ENCODE measurements at regions not wholly inside any gene's neighbourhood (a gene's known extent, or its start where the extent isn't known, plus 50 kb on each side); places are given as distances from the start of the nearest gene placed in this dataset.
"Not testable (repeated sequence)": the region's sequence is repeated elsewhere in the genome, so short reads cannot be mapped to it uniquely, and the experiment has no call there.

DNA sequence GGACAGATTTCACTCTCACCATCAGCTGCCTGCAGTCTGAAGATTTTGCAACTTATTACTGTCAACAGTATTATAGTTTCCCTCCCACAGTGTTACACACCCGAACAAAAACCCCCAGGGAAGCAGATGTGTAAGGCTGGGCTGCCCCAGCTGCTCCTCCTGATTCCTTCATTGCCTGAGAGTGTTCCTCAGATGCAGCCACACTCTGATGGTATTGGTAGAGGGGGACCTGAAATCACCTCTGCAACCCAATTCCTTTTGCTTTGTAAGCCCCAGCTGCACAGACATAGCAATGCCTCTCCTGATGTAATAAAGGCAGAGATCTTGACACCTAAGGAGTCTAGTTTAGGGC lies 1529.8 kb downstream of the RPIA start:
- no peak overlapping the region for H3K9ac ChIP-seq (ENCODE audit: insufficient read length, low read depth)
- no peak overlapping the region for H3K4me3 ChIP-seq (ENCODE audit: insufficient read length, low read depth)
- TF ChIP-seq ZNF274 (IDR thresholded peaks at IDR 0.05; ENCODE audit: low read depth, low read length) (no peak), SUZ12 (IDR thresholded peaks at IDR 0.05; ENCODE audit: extremely low read depth, insufficient read depth, insufficient read length) (no peak), YY1 (IDR thresholded peaks at IDR 0.05; ENCODE audit: insufficient read depth, insufficient read length) (no peak)
- no peak for DNase-seq (ENCODE audit: low read depth, low spot score)
- no peaks in the 10 kb centered on the region for H3K27me3 ChIP-seq (ENCODE audit: insufficient read depth, insufficient read length)
- no peaks in the 10 kb centered on the region for H3K36me3 ChIP-seq (ENCODE audit: insufficient read depth, insufficient read length, low read length)
- no peaks in the 10 kb centered on the region for H3K4me1 ChIP-seq (ENCODE audit: insufficient read depth, insufficient read length)
- no peaks in the 10 kb centered on the region for H3K9me3 ChIP-seq (ENCODE audit: insufficient read depth, low read length)

DNA sequence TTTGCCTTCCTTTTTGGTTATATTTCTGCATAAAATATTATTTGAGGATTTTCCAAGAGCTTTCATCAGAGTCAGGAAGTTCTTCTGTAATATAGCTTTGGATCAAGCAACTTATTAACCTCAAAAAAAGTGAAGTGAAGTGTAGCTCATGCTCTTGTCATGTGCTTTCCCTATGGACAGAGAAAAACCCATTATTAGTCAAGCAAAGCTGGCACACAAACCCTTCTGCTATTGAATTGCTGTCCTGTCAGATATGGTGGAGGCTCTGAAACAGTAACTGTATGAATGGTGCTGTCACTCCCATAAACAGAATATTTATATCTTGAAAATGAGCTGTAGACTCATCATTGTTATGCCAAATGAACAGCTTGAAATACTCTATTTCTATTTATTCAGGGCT lies 1533.3 kb downstream of the RPIA start:
- not testable (repeated sequence) for H3K9me3 ChIP-seq (ENCODE audit: insufficient read depth, low read length); H3K27me3 ChIP-seq (ENCODE audit: insufficient read depth, insufficient read length); H3K4me1 ChIP-seq (ENCODE audit: insufficient read depth, insufficient read length); H3K36me3 ChIP-seq (ENCODE audit: insufficient read depth, insufficient read length, low read length); DNase-seq (ENCODE audit: low read depth, low spot score); H3K4me3 ChIP-seq (ENCODE audit: insufficient read length, low read depth); H3K9ac ChIP-seq (ENCODE audit: insufficient read length, low read depth)

DNA sequence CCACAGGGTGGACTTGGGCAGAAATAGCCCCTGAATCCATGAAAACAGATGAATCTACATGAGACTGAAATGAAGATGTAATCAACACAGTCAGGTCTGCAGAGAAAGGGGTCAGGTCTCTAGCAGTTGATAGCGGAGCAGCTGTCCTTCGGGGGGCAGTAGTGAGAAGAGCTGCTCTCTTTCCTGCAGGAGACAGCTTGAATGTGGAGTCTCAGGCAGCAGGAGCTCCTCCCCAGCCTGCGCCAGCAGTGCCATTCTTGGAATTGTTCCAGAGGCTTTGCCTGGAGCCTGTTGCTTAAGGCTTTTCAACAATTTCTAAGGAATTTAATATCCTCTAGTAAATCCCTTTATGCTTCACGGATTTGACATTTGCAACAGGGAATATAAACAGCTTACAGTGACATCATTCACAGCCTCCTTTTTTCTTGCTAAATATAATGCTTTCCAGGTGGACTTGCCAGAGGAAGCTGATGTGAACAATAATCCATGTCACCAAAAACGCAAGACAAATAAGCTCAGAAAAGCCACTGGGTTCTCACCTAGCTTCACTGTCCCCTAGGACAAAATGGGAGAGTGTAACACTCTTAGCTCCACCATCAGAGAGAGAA lies 1535.1 kb downstream of the RPIA start:
- DNase-seq (ENCODE audit: low read depth, low spot score); H3K27me3 ChIP-seq (ENCODE audit: insufficient read depth, insufficient read length); H3K4me1 ChIP-seq (ENCODE audit: insufficient read depth, insufficient read length); H3K9ac ChIP-seq (ENCODE audit: insufficient read length, low read depth); H3K9me3 ChIP-seq (ENCODE audit: insufficient read depth, low read length); H3K4me3 ChIP-seq (ENCODE audit: insufficient read length, low read depth); H3K36me3 ChIP-seq (ENCODE audit: insufficient read depth, insufficient read length, low read length): not testable (repeated sequence)

DNA sequence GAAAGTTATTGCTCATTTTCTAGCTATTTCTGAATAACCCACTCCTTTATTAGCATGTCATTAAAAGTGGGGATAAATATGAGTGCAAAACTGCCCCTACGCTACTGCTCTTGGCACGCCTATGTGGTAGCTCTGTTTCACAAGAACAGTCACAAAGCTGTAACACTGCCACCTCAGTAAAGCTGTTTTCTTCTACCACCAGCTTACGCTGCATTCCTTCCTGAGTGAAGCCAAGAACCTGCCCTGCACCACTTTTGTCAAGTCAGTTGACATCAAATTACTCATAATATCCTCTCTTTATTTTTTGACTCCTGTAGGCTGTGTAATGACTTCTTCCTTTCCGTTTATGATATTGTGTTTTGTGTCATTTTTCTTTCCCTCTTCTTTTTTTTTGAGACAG lies 1539.7 kb downstream of the RPIA start:
- not testable (repeated sequence) for H3K4me1 ChIP-seq (ENCODE audit: insufficient read depth, insufficient read length); H3K27me3 ChIP-seq (ENCODE audit: insufficient read depth, insufficient read length); H3K36me3 ChIP-seq (ENCODE audit: insufficient read depth, insufficient read length, low read length); H3K4me3 ChIP-seq (ENCODE audit: insufficient read length, low read depth); H3K9me3 ChIP-seq (ENCODE audit: insufficient read depth, low read length); H3K9ac ChIP-seq (ENCODE audit: insufficient read length, low read depth); DNase-seq (ENCODE audit: low read depth, low spot score)

DNA sequence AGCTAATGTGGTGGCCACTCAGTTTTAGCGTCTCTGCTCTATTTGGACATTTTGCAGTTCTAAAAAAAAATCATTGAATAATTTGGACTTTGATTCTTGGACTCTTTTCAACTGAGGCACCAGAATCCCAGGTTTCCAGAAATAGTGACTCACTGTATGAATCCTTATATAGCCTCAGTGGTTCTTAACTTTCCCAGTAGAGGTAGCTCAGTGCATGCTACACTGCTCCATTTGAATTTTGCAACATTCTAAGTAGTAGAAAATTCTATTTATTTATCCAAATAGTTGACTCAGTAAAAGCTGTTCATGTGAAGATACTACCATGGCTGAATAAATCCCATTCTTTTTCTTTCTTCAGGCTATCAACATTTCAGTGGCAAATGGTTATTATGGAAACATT lies 1544.0 kb downstream of the RPIA start:
- not testable (repeated sequence) for DNase-seq (ENCODE audit: low read depth, low spot score); H3K4me3 ChIP-seq (ENCODE audit: insufficient read length, low read depth); H3K4me1 ChIP-seq (ENCODE audit: insufficient read depth, insufficient read length); H3K9ac ChIP-seq (ENCODE audit: insufficient read length, low read depth); H3K9me3 ChIP-seq (ENCODE audit: insufficient read depth, low read length); H3K36me3 ChIP-seq (ENCODE audit: insufficient read depth, insufficient read length, low read length); H3K27me3 ChIP-seq (ENCODE audit: insufficient read depth, insufficient read length)

DNA sequence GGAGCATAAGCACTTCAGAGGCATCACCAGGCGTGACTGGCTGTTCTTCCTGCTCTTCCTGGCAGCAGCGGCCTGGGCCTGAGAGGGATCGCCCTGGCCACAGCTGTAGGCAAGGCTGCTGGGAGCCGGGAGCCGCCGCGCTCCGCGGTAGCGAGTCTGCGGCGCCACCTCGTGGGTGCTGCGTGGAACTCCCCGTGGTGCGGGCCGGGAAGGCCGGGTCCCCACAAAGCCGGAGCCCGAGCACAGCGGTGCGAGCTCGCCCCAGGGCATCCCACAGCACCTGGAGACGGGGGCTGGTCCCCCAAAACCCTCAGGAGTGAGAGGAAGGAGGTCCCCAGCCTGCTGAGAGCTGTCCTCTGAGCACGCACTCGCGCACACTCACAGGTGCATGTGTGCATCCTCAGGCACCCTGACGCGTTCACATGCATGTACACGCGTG lies 1546.5 kb downstream of the RPIA start:
- not testable (repeated sequence) for H3K9ac ChIP-seq (ENCODE audit: insufficient read length, low read depth); H3K36me3 ChIP-seq (ENCODE audit: insufficient read depth, insufficient read length, low read length); H3K27me3 ChIP-seq (ENCODE audit: insufficient read depth, insufficient read length); H3K4me1 ChIP-seq (ENCODE audit: insufficient read depth, insufficient read length); H3K9me3 ChIP-seq (ENCODE audit: insufficient read depth, low read length); DNase-seq (ENCODE audit: low read depth, low spot score); H3K4me3 ChIP-seq (ENCODE audit: insufficient read length, low read depth)

DNA sequence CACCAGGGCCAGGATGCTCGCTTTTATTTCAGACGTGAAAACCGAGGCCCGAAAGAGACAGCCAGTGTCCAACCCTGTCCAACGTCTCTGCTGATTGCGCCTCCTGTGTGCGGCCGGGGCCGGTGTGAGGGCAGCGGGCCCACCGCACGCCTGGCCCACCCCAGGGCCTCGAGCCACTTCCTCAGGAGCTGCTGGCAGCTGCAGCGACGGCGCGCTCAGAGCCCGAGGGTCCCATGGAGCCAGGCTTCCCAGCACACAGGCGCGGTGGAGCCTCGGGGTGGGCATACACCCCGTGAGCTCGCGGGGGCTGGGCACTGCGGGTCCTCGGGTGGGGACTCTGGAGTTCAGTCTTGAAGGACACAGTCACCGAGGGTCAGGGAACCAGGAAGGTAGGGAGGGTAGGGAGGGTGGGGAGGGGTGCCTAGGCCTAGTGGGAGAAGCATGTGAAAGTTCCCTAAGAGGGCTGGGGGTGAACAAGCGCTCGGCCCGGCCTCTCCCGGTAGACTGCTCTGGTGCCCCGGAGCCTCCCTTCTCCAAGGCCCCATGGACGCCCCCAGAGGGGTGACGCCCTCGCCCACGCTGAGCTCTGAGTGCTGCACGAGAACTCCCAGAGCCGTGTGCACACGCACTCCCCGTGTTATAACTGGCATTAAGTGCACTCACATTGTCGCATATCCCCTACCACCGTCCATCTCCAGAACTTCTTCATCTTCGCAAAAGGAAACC lies 1547.2 kb downstream of the RPIA start:
- not testable (repeated sequence) for H3K4me1 ChIP-seq (ENCODE audit: insufficient read depth, insufficient read length); H3K36me3 ChIP-seq (ENCODE audit: insufficient read depth, insufficient read length, low read length); DNase-seq (ENCODE audit: low read depth, low spot score); H3K27me3 ChIP-seq (ENCODE audit: insufficient read depth, insufficient read length); H3K4me3 ChIP-seq (ENCODE audit: insufficient read length, low read depth); H3K9me3 ChIP-seq (ENCODE audit: insufficient read depth, low read length); H3K9ac ChIP-seq (ENCODE audit: insufficient read length, low read depth)

DNA sequence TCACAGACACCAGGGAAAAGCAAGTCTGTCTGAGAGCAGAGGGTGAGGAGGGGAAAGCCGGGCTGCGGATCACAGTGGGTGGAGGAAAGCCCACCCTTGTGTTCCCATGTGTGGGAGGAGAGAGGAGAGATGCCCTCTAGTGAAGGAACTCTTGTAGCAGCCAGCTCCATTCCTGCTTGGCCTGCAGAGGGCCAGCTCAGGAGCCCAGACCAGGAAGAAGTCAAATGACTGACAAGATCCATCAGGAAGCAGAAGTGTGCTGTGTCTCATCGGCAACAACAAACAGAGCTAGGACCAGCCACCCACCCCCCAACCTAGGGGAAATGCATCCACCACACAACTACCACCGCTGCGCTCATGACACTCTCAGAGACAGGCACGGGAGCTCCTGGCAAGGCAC lies 1548.3 kb downstream of the RPIA start:
- not testable (repeated sequence) for H3K36me3 ChIP-seq (ENCODE audit: insufficient read depth, insufficient read length, low read length); DNase-seq (ENCODE audit: low read depth, low spot score)

DNA sequence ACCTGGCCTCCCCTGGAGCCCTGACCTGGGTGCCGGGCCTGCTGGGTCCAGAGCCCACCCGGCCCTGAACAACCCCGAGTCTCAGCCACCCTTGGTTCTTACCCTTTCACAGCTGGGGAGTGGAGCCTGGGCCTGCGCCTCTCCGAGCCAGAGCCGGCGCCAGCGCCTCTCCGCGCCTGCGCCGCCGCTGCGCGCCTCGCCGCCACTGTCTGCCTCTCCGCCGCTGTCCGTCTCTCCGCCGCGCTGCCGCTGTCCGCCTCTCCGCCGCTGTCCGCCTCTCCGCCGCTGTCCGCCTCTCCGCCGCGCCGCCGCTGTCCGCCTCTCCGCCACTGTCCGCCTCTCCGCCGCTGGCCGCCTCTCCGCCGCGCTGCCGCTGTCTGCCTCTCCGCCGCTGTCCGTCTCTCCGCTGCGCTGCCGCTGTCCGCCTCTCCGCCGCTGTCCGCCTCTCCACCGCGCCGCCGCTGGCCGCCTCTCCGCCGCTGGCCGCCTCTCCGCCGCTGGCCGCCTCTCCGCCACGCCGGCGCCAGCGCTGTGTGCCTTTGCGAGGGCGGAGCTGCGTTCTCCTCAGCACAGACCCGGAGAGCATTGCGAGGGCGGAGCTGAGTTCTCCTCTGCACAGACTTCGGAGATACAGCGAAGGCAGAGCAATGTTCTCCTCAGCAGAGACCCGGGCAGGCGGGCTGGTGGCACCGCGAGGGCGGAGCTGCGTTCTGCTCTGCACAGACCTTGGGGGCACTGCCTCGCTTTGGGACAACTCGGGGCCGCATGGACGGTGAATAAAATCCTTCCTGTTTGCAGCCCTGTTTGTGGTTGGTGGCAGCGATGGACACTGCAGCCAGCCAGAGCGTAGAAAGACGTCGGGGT lies 1553.7 kb downstream of the RPIA start:
- H3K9ac ChIP-seq (ENCODE audit: insufficient read length, low read depth); H3K4me1 ChIP-seq (ENCODE audit: insufficient read depth, insufficient read length); H3K36me3 ChIP-seq (ENCODE audit: insufficient read depth, insufficient read length, low read length); H3K4me3 ChIP-seq (ENCODE audit: insufficient read length, low read depth); DNase-seq (ENCODE audit: low read depth, low spot score); H3K27me3 ChIP-seq (ENCODE audit: insufficient read depth, insufficient read length); H3K9me3 ChIP-seq (ENCODE audit: insufficient read depth, low read length): not testable (repeated sequence)

More for the DNA sequence above, 1548.3 kb downstream of the RPIA start:
- not testable (repeated sequence) for H3K4me1 ChIP-seq (ENCODE audit: insufficient read depth, insufficient read length); H3K4me3 ChIP-seq (ENCODE audit: insufficient read length, low read depth); H3K9me3 ChIP-seq (ENCODE audit: insufficient read depth, low read length); H3K27me3 ChIP-seq (ENCODE audit: insufficient read depth, insufficient read length); H3K9ac ChIP-seq (ENCODE audit: insufficient read length, low read depth)

DNA sequence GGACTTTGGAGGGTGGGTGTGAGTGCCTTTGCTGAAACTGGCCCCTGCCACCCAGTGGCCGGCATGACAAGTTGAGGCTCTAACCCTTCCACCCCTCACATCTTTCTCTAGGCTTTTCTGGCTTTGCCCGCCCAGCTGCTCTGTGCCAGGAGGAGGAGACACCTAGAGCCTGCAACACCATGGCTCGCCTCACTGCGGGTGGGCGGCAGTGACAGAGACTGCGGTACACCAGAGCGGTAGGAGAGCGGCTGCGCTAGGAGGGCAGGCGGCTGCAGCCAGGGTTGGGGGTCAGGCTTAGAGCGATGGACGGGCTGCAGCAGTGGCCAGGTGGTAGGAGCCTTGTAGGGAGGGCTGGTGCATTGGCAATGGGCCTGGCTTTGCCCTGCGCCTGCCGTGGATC lies 1556.9 kb downstream of the RPIA start:
- not testable (repeated sequence) for H3K4me1 ChIP-seq (ENCODE audit: insufficient read depth, insufficient read length); H3K9me3 ChIP-seq (ENCODE audit: insufficient read depth, low read length); DNase-seq (ENCODE audit: low read depth, low spot score); H3K4me3 ChIP-seq (ENCODE audit: insufficient read length, low read depth); H3K27me3 ChIP-seq (ENCODE audit: insufficient read depth, insufficient read length); H3K9ac ChIP-seq (ENCODE audit: insufficient read length, low read depth); H3K36me3 ChIP-seq (ENCODE audit: insufficient read depth, insufficient read length, low read length)

DNA sequence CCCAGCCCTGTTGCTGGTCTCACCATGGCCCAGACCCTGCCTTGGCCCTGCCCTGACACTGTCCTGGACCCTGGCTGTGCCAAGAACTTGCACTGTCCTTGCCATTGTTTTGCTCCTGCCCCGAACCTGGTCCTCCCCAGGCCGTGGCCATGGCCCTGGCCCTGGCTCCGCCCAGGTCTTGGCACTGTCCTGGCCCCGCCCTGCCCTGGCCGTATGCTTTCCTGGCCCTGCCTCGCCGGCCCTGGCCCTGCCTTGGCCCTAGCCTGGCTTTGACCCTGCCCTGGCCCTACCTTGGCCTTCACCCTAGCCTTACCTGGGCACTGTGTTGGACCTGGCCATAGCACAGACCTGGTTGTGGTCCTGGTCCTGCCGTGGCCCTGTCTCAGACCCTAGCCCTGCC lies 1558.9 kb downstream of the RPIA start:
- not testable (repeated sequence) for H3K4me3 ChIP-seq (ENCODE audit: insufficient read length, low read depth); H3K36me3 ChIP-seq (ENCODE audit: insufficient read depth, insufficient read length, low read length); H3K9me3 ChIP-seq (ENCODE audit: insufficient read depth, low read length); H3K9ac ChIP-seq (ENCODE audit: insufficient read length, low read depth); DNase-seq (ENCODE audit: low read depth, low spot score); H3K4me1 ChIP-seq (ENCODE audit: insufficient read depth, insufficient read length); H3K27me3 ChIP-seq (ENCODE audit: insufficient read depth, insufficient read length)

All from NT2/D1 (cell line).